Fibroblast of lung (primary cell): ENCODE measurements at regions not wholly inside any gene's neighbourhood (a gene's known extent, or its start where the extent isn't known, plus 50 kb on each side); places are given as distances from the start of the nearest gene placed in this dataset.

ENCODE experiments used
- EZH2 ChIP-seq: IDR thresholded peaks from 2 replicates; pipeline ENCODE4 v1.5.1; 2012; ENCODE audit warnings: low read length, control low read depth, mild to moderate bottlenecking; ENCODE audit errors: missing control alignments
- TF ChIP-seq, protein P1 (sequence below), 2 donors: IDR thresholded peaks in 1 of 2; conservative IDR thresholded peaks in 1 of 2; 1 replicate in 1 of 2; 2 replicates in 1 of 2; pipeline ENCODE4 v1.5.1; 2011 to 2012; ENCODE audit warnings: low read length in 2 of 2, control low read depth in 1 of 2, inconsistent platforms in 1 of 2, low read depth in 1 of 2, mild to moderate bottlenecking in 1 of 2

DNA sequence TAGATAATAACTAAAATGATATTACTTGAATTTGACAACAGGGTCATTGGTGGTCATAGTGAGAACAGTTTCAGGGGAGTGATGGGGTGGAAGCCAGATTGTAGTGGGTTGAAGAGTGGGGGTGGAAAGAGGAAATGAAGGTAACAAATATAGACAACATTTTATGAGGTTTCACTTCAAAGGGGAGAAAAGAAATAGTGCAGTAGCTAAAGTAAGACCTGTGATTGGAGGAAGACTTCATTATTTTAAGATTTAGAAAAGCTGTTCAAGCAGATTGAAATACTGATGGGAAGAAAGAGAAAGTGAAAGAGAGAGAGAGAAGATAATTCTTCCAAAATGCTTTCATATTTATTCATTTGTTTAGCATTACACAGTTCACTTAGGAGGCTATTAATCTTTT, 52.0 kb upstream of the KCNA3 start:
- TF ChIP-seq EZH2 = no peak
- TF ChIP-seq, protein P1, sequence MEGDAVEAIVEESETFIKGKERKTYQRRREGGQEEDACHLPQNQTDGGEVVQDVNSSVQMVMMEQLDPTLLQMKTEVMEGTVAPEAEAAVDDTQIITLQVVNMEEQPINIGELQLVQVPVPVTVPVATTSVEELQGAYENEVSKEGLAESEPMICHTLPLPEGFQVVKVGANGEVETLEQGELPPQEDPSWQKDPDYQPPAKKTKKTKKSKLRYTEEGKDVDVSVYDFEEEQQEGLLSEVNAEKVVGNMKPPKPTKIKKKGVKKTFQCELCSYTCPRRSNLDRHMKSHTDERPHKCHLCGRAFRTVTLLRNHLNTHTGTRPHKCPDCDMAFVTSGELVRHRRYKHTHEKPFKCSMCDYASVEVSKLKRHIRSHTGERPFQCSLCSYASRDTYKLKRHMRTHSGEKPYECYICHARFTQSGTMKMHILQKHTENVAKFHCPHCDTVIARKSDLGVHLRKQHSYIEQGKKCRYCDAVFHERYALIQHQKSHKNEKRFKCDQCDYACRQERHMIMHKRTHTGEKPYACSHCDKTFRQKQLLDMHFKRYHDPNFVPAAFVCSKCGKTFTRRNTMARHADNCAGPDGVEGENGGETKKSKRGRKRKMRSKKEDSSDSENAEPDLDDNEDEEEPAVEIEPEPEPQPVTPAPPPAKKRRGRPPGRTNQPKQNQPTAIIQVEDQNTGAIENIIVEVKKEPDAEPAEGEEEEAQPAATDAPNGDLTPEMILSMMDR (conservative IDR thresholded peaks at IDR 0.05 in 1 of 2, IDR thresholded peaks at IDR 0.05 in 1 of 2; ENCODE audit: low read depth in 1 of 2, low read length in 2 of 2) = no peak
